HCT116 (cell line): ENCODE measurements at regions not wholly inside any gene's neighbourhood (a gene's known extent, or its start where the extent isn't known, plus 50 kb on each side); places are given as distances from the start of the nearest gene placed in this dataset.
"Not testable (repeated sequence)": the region's sequence is repeated elsewhere in the genome, so short reads cannot be mapped to it uniquely, and the experiment has no call there.

ENCODE experiments used
- ATAC-seq: fragments of 200-7000 bp; cut with Tn5 transposase; 2 replicates; pipeline ENCODE4 v1.9.1; 2020; ENCODE audit warnings: mild to moderate bottlenecking, moderate library complexity
- BruUV-seq: library from RNA; stranded (reverse); fragments of 400-500 nt; replicated peaks from 2 replicates; lab custom pipeline; 2021; lab: Mats Ljungman, UMichigan
- CTCF ChIA-PET: fragments of 300-600 bp; sonication (Branson Sonifier 250); formaldehyde crosslinking; loops from one replicate; lab custom pipeline; 2021; ENCODE audit warnings: antibody characterized with exemption; lab: Charles Lee
- POLR2A ChIA-PET: fragments of 300-600, 350-600 bp; sonication (Branson Sonifier 250); formaldehyde crosslinking; loops from one replicate; lab custom pipeline; 2021; ENCODE audit warnings: antibody characterized with exemption; lab: Charles Lee
- RAD21 ChIA-PET, 2 experiments: fragments of 300-600 bp; sonication (Branson Sonifier 250); formaldehyde crosslinking; loops; one replicate each; lab custom pipeline; 2023; ENCODE audit warnings: low total read pairs in 2 of 2; ENCODE audit not compliant: uncharacterized antibody in 2 of 2, unreplicated experiment in 2 of 2, low non-redundant PET in 1 of 2; lab: Charles Lee
- DNase-seq: peaks from one replicate; pipeline ENCODE4 v3.0.0-alpha.2; 2010; ENCODE audit warnings: low read depth, low spot score
- H2AFZ ChIP-seq: fragments of 200-600 bp; shearing (Covaris generic), sonication (generic); 2 replicates; pipeline ENCODE4 v1.6.1; 2017; ENCODE audit warnings: low read depth, mixed run types, mixed read lengths, antibody characterized with exemption, low read length; ENCODE audit not compliant: poor library complexity, severe bottlenecking
- H3K27ac ChIP-seq: 2 replicates; pipeline ENCODE4 v1.5.1; 2012; ENCODE audit warnings: low read depth, low read length
- H3K27me3 ChIP-seq: fragments of 200-600 bp; sonication (generic); 2 replicates; pipeline ENCODE4 v1.6.1; 2016; ENCODE audit warnings: mixed run types, low read length, mixed read lengths; ENCODE audit not compliant: insufficient read depth
- H3K36me3 ChIP-seq, 2 experiments: fragments of 200-500 bp in 1 of 2; fragments of 200-600 bp in 1 of 2; sonication (Bioruptor generic) in 1 of 2; sonication (generic) in 1 of 2; 2 replicates each; pipeline versions ENCODE4 v1.5.1 to v1.6.1; 2014 to 2016; ENCODE audit warnings: low read length in 2 of 2, inconsistent platforms in 1 of 2, mixed read lengths in 1 of 2, mixed run types in 1 of 2; ENCODE audit not compliant: insufficient read depth in 2 of 2, control insufficient read depth in 1 of 2
- H3K4me1 ChIP-seq, 2 experiments: fragments of 200-600 bp in 1 of 2; sonication (generic) in 1 of 2; 2 replicates each; pipeline versions ENCODE4 v1.5.1 to v1.6.1; 2012 to 2017; ENCODE audit warnings: low read length in 2 of 2, inconsistent platforms in 1 of 2, mild to moderate bottlenecking in 1 of 2, mixed read lengths in 1 of 2, mixed run types in 1 of 2, moderate library complexity in 1 of 2; ENCODE audit not compliant: insufficient read depth in 2 of 2, control insufficient read depth in 1 of 2
- H3K4me2 ChIP-seq: fragments of 200-600 bp; sonication (generic); 2 replicates; pipeline ENCODE4 v1.6.1; 2017; ENCODE audit warnings: mixed run types, low read length, mixed read lengths
- H3K4me3 ChIP-seq, 2 experiments: fragments of 200-600 bp in 1 of 2; sonication (generic) in 1 of 2; replicated peaks in 1 of 2; 2 replicates each; pipeline ENCODE4 v1.5.1; 2011 to 2016; ENCODE audit warnings: low read length in 2 of 2, control low read depth in 1 of 2, low read depth in 1 of 2, mild to moderate bottlenecking in 1 of 2, mixed read lengths in 1 of 2, mixed run types in 1 of 2
- H3K79me2 ChIP-seq: fragments of 200-600 bp; sonication (generic); 2 replicates; pipeline ENCODE4 v1.6.1; 2017; ENCODE audit warnings: mild to moderate bottlenecking, mixed run types, low read length, moderate library complexity, mixed read lengths; ENCODE audit not compliant: insufficient read depth
- H3K9ac ChIP-seq: fragments of 200-600 bp; sonication (generic); 2 replicates; pipeline ENCODE4 v1.6.1; 2016; ENCODE audit warnings: low read length, mixed read lengths
- H3K9me2 ChIP-seq: fragments of 200-600 bp; sonication (generic), shearing (Covaris generic); 2 replicates; pipeline ENCODE4 v1.6.1; 2017; ENCODE audit warnings: mixed run types, mild to moderate bottlenecking, moderate library complexity; ENCODE audit not compliant: insufficient read depth
- H3K9me3 ChIP-seq, 2 experiments: fragments of 200-500 bp in 1 of 2; fragments of 200-600 bp in 1 of 2; sonication (Bioruptor generic) in 1 of 2; sonication (generic) in 1 of 2; 2 replicates each; pipeline ENCODE4 v1.6.1; 2014 to 2017; ENCODE audit warnings: low read length in 2 of 2, mixed read lengths in 2 of 2, inconsistent platforms in 1 of 2, low read depth in 1 of 2, mild to moderate bottlenecking in 1 of 2, mixed run types in 1 of 2, moderate library complexity in 1 of 2; ENCODE audit not compliant: control insufficient read depth in 1 of 2, insufficient read depth in 1 of 2
- H4K20me1 ChIP-seq: fragments of 200-600 bp; sonication (generic), shearing (Covaris generic); 2 replicates; pipeline ENCODE4 v1.6.1; 2017; ENCODE audit warnings: mixed run types, mild to moderate bottlenecking, moderate library complexity; ENCODE audit not compliant: insufficient read depth
- CEBPB ChIP-seq: IDR thresholded peaks from 2 replicates; pipeline ENCODE4 v1.6.1; 2012; ENCODE audit warnings: low read depth
- EGR1 ChIP-seq: IDR thresholded peaks from 2 replicates; pipeline ENCODE4 v1.6.1; 2012; ENCODE audit warnings: low read depth
- POLR2A ChIP-seq: IDR thresholded peaks from 2 replicates; pipeline ENCODE4 v1.7.0; 2011; ENCODE audit warnings: borderline replicate concordance; ENCODE audit not compliant: insufficient read depth, insufficient read length; ENCODE audit errors: extremely low read depth
- RAD21 ChIP-seq: IDR thresholded peaks from 2 replicates; pipeline ENCODE4 v1.6.1; 2012; ENCODE audit warnings: low read depth, mild to moderate bottlenecking
- ZNF274 ChIP-seq: fragments of 200-500 bp; sonication (Bioruptor generic); IDR thresholded peaks from 2 replicates; pipeline ENCODE4 v1.6.1; 2014; ENCODE audit warnings: mild to moderate bottlenecking, low read depth, low read length, inconsistent platforms
- intact Hi-C: fragments of 100-400 bp; cut with micrococcal nuclease; formaldehyde crosslinking; loops from 2 replicates; pipeline ENCODE4 v1.10.0; 2022
- TF ChIP-seq, protein P1 (sequence below): IDR thresholded peaks from 2 replicates; pipeline ENCODE4 v1.6.1; 2011; ENCODE audit warnings: mild to moderate bottlenecking, low read length, moderate library complexity; ENCODE audit not compliant: insufficient replicate concordance; ENCODE audit errors: extremely low read depth
- TF ChIP-seq, protein P2 (sequence below): IDR thresholded peaks from 2 replicates; pipeline ENCODE4 v1.6.1; 2012
- TF ChIP-seq, protein P3 (sequence below), 3 experiments: fragments of 200-600 bp in 1 of 3; sonication (generic) in 1 of 3; IDR thresholded peaks in 2 of 3; conservative IDR thresholded peaks in 1 of 3; 2 replicates each; pipeline ENCODE4 v1.5.1; 2012 to 2017; ENCODE audit warnings: low read depth in 2 of 3, low read length in 2 of 3, antibody characterized with exemption in 1 of 3, borderline replicate concordance in 1 of 3, control low read depth in 1 of 3, mild to moderate bottlenecking in 1 of 3, mixed read lengths in 1 of 3, mixed run types in 1 of 3, moderate library complexity in 1 of 3; ENCODE audit not compliant: insufficient read depth in 1 of 3

DNA sequence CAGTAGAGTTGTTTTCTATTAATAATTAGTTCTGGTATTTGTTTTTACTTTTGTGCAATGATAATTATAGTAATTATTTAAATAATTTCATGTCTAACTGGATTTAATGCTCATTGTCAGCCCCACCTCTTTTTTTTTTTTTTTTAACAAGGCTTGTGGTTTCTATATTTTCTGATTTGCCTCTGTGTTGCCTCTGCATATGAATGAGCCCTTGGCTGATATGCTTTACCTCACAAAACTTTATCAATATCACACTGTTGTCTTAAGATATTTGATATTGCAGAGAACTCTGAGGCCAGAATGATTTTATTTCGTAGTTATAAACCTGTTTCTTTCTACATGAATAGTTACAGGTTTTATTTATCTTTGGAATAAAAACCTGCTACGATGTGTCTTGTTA lies 116.2 kb upstream of the ATP2B1 start (continued):
- TF ChIP-seq, protein P1, sequence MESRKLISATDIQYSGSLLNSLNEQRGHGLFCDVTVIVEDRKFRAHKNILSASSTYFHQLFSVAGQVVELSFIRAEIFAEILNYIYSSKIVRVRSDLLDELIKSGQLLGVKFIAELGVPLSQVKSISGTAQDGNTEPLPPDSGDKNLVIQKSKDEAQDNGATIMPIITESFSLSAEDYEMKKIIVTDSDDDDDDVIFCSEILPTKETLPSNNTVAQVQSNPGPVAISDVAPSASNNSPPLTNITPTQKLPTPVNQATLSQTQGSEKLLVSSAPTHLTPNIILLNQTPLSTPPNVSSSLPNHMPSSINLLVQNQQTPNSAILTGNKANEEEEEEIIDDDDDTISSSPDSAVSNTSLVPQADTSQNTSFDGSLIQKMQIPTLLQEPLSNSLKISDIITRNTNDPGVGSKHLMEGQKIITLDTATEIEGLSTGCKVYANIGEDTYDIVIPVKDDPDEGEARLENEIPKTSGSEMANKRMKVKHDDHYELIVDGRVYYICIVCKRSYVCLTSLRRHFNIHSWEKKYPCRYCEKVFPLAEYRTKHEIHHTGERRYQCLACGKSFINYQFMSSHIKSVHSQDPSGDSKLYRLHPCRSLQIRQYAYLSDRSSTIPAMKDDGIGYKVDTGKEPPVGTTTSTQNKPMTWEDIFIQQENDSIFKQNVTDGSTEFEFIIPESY, result no peak
- TF ChIP-seq, protein P2, sequence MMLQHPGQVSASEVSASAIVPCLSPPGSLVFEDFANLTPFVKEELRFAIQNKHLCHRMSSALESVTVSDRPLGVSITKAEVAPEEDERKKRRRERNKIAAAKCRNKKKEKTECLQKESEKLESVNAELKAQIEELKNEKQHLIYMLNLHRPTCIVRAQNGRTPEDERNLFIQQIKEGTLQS, result no peak
- TF ChIP-seq POLR2A, result no peak
- TF ChIP-seq ZNF274, result no peak
- TF ChIP-seq CEBPB, result no peak
- TF ChIP-seq EGR1, result no peak
- TF ChIP-seq, protein P3, sequence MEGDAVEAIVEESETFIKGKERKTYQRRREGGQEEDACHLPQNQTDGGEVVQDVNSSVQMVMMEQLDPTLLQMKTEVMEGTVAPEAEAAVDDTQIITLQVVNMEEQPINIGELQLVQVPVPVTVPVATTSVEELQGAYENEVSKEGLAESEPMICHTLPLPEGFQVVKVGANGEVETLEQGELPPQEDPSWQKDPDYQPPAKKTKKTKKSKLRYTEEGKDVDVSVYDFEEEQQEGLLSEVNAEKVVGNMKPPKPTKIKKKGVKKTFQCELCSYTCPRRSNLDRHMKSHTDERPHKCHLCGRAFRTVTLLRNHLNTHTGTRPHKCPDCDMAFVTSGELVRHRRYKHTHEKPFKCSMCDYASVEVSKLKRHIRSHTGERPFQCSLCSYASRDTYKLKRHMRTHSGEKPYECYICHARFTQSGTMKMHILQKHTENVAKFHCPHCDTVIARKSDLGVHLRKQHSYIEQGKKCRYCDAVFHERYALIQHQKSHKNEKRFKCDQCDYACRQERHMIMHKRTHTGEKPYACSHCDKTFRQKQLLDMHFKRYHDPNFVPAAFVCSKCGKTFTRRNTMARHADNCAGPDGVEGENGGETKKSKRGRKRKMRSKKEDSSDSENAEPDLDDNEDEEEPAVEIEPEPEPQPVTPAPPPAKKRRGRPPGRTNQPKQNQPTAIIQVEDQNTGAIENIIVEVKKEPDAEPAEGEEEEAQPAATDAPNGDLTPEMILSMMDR (IDR thresholded peaks at IDR 0.05 in 2 of 3, conservative IDR thresholded peaks at IDR 0.05 in 1 of 3; ENCODE audit: borderline replicate concordance in 1 of 3, insufficient read depth in 1 of 3, low read depth in 2 of 3, low read length in 2 of 3), result no peak
- no peak for TF ChIP-seq RAD21

DNA sequence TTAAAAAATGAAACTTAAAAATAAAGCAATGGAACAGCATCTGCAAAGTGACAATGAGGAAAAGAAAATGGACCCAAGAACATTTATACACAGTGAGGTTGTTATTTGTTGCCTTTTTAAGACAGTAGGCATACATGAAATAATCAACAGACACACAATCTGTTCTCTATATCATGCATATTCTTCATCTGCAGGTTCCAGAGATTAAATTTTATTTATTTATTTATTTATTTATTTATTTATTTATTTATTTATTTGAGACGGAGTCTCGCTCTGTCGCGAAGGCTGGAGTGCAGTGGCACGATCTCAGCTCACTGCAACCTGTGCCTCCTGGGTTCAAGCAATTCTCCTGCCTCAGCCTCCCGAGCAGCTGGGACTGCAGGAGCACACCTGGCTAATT lies 114.4 kb upstream of the ATP2B1 start:
- H3K27ac ChIP-seq, H3K27me3 ChIP-seq, DNase-seq, H3K4me3 ChIP-seq, RAD21 ChIA-PET, H3K36me3 ChIP-seq, CTCF ChIA-PET, H2AFZ ChIP-seq, intact Hi-C loops, BruUV-seq, H3K9ac ChIP-seq, H4K20me1 ChIP-seq, H3K9me2 ChIP-seq, H3K79me2 ChIP-seq, ATAC-seq, H3K9me3 ChIP-seq, H3K4me2 ChIP-seq: not testable (repeated sequence)
- POLR2A ChIA-PET, result interaction anchor here (0.6 kb wide), 1 partner anchor 116 kb away, joined by 4 read pairs; no protein-coding TSS in a partner anchor
- H3K4me1 ChIP-seq, result peaks cover 8 to 12% of the 10 kb centered on the region in 2 experiments; a peak in 3 of 4 replicates
